ENCODE measurements at regions not wholly inside any gene's neighbourhood (a gene's known extent, or its start where the extent isn't known, plus 50 kb on each side); places are given as distances from the start of the nearest gene placed in this dataset.

DNA sequence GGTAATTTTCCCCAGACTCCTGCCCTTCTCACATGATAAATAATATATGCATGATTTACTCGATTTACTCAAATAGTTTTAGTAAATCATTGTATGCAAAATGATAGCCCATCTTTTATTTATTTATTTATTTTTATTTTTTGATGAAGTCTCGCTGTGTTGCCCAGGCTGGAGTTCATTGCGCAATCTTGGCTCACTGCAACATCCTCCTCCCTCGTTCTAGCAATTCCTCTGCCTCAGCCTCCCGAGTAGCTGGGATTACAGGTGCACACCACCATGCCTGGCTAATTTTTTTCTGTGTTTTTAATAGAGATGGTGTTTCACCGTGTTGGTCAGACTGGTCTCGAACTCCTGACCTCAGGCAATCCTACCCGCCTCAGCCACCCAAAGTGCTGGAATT lies 343.8 kb upstream of the PLSCR5 start:
- DNase-seq (ENCODE audit: insufficient read length, low spot score) = no peak
- FAIRE-seq = no peak

DNA sequence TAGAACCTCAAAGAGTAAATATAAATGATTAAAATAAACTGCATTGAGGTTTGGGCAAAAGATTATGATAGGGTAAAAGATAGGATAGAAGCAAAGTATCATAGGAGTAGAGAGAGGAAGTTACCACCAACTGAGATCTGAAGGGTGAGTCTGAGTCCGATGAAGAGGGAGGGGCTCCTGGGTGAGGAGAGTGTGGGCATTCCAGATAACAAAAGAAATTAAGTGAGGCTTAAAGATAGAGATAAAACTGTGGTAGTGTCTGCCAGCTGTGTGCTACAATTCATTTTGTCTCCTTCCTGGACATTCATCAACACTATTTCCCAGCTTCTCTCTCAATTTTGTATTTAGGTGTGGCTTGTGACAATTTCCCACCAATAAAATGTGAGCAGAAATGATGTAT lies 343.0 kb upstream of the PLSCR5 start:
- FAIRE-seq (no peak), DNase-seq (ENCODE audit: insufficient read length, low spot score) (no peak)

DNA sequence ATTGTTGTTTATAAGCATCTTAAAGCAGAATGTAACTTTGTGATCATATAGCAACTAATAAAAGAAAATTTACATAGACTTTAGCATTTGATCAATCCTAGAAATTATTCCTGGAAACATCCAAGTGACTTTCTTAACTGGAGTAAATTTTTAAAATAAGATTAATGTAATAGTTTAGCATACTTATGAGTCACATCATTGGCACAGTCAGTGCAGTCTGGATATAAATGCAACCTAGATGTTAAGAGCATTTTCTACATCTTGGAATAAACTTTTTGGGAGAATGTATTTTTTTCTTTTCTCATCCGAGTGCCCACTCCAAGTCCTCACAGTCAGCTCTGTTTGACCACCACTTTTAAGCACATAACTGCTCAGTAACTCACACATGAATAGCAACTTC lies 324.6 kb upstream of the PLSCR5 start:
- DNase-seq (ENCODE audit: insufficient read length, low spot score) = no peak
- FAIRE-seq = no peak

DNA sequence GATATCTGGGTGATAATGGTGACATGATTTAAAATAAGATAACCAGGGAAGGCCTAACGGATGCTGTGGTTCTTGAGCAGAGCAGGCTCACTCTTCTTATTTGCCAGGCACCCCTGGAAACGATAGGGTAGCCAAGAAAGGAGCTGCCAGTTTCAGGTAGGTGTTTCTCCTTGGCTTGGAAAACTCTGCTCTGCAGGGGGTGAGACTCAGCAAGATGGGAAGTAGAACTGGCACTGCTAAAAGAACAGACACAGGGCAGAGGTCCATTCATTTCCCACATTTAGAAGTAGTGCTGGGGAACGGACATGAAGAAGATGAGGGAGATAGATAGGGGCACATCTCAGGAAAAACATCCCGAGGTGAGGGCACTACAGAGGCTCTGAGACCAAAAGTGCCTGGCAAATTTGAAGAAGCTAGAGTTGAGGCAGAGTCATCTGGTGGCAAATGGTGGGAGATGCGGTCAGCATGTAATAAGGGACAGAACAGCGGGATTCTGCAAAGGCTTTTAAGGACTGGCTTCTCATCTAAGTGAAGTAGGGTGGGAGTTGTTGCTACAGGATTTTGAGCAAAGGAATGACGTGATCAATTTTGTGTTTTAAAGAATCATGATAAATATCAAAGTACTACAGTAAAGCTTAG lies 323.4 kb upstream of the PLSCR5 start:
- FAIRE-seq = no peak
- no peak for DNase-seq (ENCODE audit: insufficient read length, low spot score)

DNA sequence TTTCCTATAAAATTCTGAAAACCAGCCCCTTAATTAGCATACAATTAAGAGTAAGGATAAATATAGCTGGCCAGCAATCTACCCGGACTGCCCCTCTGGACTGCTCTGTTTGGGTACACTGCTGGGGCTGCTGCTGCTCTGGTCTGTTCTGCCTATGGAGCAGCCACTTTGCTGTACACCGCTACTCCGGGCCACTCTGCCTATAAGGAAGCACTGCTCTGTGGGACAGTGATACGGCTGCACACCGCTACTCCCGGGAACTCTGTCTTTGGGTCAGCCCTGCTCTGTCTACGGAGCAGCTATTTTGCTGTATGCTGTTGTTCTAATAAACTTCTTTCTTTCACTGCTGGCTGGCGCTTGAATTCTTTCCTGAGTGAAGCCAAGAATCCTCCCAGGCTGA lies 316.5 kb upstream of the PLSCR5 start:
- FAIRE-seq = no peak
- DNase-seq (ENCODE audit: insufficient read length, low spot score) = no peak

DNA sequence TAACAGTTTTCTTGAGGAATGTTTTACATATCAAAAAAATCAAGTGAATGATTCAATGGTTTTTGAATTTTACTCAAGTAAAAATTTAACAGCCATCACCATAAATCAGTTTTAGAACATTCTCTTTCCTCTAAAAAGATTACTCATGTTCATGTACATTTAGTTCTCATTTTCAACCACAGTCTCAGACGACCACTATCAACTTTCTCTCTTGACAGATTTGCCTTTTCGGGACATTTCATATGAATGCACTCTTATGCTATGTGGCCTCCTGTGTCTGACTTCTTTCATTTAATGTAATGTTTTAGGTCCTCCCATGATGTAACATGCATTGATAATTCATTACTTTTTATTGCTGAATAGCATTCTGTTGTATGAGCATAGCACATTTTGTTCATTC lies 309.3 kb upstream of the PLSCR5 start:
- FAIRE-seq (no peak), DNase-seq (ENCODE audit: insufficient read length, low spot score) (no peak)

DNA sequence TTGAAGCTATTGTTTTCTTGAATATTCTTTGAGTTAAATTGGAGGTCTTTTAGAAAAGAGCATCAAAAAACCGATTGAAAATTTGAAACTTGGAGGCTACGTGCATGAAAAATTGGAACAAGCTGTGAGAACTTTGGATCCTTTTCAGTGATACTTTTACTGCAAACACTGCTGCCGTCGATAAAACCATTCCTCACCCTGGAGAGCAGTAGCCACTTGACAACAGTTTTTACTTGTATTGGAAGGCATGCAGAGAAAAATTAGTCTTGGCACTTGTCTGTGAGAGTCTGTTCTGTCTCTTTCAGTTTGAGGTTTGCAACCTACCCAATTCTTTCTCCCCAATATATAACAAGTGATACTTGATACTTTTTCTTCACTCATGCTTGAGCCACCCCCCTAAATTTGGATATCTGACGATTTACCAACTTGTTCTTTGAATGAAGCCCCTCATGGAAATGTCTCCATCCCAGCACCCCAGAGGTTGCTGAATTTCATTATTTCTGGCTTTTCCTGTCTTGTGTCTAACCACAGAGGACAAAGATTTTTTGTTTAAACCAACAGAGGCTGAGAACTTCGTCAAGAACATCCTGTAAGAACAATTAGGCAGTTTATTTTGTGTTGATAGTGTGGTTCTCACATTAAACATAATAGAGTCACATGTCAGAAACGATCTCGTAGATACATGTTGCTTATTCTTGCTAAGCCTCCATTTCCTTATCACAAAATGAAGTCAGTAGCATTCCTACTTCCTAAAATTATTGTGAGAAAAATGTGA lies 307.3 kb upstream of the PLSCR5 start:
- no peak for FAIRE-seq
- DNase-seq (ENCODE audit: insufficient read length, low spot score) = no peak

DNA sequence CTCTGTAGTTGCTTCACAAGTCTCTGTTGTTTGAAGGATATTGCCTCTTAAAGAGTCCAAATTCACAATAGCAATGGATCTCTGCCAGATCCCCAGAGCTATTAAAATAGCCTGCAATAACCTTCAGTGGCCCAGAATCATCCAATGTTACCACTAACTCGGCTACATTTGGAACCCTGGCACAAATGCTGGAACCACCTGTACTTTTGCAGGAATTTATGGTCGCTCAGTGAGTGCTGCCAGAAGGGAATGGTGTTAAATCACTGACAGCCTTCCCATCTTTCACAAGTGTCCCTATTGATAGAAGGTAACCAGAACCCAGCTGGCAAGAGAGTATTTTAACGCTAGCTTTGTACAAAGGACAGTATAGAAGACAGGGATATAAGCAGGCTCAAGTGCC lies 298.8 kb upstream of the PLSCR5 start:
- no peak for FAIRE-seq
- DNase-seq (ENCODE audit: insufficient read length, low spot score) = no peak

DNA sequence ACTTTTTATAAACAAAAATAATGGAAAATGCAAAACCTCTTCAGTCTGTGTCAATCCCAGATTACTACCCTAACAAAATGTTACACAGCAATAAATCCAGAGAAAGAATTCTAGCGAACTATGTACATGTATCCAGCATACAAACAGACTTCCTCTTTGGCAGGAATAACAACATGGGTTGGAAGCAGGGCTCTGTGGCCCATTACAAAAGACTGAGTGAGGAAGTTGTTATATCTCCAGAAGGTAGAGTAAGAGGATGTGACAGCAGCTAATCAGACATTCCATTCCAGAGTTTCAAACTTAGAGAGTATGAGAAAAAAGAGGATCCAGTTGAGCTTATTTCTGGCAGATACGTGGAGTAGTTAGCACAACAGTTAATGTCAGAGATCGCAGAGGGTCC lies 294.0 kb upstream of the PLSCR5 start:
- no peak for DNase-seq (ENCODE audit: insufficient read length, low spot score)
- no peak for FAIRE-seq

DNA sequence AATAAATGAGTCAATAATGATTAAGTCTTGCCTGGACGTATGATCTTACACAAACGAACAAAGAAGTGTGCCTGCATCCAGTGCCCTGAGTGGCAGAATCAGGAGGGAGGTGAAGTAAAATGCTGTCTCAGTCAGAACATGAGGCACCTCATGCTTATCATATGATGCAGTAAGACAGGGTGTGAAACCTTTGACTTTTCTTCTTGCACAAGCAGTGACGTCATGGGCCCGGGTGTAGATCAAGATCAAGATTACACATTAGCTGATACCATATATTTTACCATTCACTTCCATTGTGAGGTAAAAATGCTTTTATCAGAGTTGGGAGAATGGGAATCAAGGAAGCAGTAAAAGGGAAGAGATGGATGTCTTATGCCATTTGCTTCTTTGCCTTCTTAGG lies 291.6 kb upstream of the PLSCR5 start:
- no peak for DNase-seq (ENCODE audit: insufficient read length, low spot score)
- FAIRE-seq = no peak

DNA sequence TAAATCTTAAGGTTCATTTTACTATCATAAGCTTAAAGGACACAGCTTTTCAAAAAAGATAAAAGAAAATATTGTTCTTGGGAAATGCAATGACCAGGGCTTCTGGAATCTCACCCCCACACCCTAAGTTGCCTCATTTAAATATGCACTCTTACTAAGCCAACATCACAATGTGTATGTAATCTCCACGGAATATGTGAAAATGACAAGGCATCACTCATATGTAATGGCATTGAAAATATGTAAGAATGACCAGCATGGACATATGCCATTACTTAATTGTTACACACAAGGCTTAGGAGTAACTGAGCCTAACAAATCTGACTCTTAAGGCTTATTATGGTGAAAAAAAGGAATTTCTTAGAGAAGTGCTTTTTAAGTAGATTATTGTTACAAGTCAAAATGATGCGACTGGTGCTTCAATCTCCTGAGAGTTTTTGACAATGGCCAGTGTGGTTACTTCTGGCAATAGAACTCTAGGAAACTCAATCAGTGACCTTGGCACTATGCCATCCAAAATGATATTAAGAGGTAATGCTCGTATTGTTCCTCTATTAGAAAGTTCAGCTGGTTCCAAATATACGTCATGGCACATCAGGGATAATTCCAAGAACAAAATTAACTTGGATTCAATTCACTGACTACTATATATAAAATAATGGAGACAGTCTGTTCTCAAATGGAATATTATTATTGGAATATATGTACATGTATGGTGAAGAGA lies 290.0 kb upstream of the PLSCR5 start:
- FAIRE-seq (no peak), DNase-seq (ENCODE audit: insufficient read length, low spot score) (no peak)

DNA sequence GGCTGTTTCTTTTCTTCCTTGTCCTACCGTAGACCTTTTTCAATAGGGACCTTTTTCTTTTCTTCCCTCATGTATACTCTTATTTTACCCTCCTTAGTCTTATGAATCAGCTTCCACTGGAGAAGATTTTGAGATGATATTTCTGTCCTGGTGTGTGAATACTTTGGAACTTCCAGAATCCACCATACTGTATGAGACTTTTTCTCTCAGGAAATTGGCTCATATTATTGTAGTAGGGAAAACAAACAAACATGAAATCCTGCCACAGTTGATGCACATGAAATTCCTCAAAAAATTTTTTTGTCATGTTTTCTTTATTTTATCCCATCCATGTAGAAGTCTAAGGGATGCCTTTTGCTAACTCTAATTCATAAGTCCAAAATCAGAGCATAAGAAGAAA lies 289.3 kb upstream of the PLSCR5 start:
- FAIRE-seq (no peak), DNase-seq (ENCODE audit: insufficient read length, low spot score) (no peak)

DNA sequence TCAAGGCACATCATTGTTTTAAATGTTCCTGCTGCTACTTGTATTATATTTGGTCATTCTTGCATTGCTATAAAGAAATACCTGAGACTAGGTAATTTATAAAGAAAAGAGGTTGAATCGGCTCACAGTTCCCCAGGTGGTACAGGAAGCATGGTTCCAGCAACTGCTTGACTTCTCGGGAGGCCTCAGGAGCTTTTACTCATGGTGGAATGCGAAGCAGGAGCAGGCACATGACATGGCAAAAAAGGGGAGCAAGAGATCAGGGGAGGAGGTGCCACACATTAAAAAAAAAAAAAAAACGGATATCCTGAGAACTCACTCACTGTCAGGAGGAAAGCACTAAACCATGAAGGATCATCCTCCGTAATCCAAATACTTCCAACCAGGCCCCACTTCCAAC lies 286.9 kb upstream of the PLSCR5 start:
- no peak for DNase-seq (ENCODE audit: insufficient read length, low spot score)
- FAIRE-seq = no peak

DNA sequence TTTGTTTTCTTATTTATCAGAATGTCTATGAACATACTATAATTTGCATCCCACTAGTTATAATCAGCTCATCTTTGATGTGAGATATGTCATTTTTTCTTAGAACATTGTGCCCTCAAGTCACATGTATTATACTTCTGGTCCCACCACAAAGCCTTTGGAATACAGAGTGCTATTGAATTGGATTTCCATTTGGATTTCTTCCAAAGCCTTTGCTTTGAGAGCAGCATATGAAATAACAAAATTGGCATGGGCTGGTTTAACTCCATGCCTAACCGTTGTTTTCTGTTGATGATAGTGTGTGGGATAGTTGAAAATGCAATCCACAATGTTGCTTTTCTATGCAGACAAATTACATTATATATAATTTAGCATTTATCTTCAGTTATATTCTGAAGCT lies 284.5 kb upstream of the PLSCR5 start:
- FAIRE-seq (no peak), DNase-seq (ENCODE audit: insufficient read length, low spot score) (no peak)

DNA sequence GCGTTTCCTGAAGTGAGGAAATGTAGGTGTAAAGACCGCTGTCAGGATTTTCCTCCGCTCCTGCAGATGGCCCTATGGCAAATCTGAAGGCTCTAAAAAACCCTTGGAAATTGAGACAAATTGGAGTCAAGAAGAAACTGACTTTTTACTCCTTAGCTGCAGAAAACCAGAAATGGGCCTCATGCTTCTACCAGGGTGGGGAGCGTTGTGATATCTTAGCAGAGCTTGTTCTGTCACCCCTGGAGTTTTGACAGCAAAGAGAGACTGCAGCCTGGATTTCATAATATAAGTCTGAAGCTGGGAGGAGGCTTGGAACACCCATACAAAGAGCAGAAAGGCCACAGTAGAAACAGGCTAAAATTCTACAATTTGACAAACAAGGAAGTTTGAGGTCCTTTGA lies 283.0 kb upstream of the PLSCR5 start:
- FAIRE-seq (no peak), DNase-seq (ENCODE audit: insufficient read length, low spot score) (no peak)

DNA sequence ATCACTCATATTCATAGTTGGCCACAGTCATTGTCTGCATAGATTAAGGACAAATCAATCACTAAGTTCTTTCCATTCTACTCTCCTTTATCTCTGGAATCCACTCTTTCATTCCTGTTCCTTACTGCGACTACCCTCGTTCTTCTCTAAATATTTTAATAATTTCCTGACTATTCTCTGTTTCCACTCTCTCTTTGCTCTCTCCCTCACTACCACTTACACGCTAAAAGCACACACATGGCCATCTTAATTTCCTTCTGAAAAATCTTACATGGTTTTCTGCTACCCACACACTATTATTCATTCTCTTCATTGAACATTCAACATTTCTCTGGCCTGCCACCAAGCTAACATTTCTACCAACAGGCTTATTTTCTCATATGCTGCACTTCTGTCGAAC lies 279.6 kb upstream of the PLSCR5 start:
- DNase-seq (ENCODE audit: insufficient read length, low spot score) (no peak), FAIRE-seq (no peak)

DNA sequence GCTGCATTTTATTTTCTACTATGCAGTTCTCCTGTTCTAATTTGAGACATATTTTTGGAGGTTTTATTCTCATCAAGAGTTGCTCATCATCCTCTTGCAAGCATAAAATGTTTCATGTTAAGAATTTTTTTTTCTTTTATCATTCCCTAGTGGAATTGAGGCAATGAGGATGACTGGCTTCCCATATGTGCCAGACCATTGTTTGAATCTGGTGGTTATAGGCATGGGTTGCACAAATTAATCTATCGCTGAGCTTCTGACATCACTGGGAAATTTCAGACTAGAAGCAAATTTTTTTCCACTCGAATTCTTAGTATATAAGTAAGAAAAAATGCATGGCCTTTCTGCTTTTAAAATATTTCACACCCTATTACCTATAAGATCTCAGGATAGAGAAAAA lies 279.1 kb upstream of the PLSCR5 start:
- DNase-seq (ENCODE audit: insufficient read length, low spot score) (no peak), FAIRE-seq (no peak)

DNA sequence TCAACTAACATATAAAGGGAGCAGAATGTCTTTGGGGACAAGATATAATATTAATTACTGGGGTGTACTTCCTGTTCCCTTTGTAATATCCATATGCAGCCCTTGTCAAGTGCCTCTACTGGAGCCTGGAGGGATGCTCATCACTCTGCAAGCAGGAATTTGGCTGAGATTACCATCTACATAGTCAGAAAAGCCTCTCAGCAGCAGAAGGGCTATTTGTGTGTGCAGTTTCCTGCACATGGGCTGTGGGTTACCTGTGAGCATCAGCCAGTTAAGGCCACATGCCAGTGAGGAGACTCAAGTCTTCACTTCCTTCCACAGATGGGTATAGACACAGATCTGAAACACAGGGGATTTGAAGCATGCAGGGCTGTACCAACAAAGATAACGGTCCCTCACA lies 278.1 kb upstream of the PLSCR5 start:
- no peak for FAIRE-seq
- no peak for DNase-seq (ENCODE audit: insufficient read length, low spot score)

DNA sequence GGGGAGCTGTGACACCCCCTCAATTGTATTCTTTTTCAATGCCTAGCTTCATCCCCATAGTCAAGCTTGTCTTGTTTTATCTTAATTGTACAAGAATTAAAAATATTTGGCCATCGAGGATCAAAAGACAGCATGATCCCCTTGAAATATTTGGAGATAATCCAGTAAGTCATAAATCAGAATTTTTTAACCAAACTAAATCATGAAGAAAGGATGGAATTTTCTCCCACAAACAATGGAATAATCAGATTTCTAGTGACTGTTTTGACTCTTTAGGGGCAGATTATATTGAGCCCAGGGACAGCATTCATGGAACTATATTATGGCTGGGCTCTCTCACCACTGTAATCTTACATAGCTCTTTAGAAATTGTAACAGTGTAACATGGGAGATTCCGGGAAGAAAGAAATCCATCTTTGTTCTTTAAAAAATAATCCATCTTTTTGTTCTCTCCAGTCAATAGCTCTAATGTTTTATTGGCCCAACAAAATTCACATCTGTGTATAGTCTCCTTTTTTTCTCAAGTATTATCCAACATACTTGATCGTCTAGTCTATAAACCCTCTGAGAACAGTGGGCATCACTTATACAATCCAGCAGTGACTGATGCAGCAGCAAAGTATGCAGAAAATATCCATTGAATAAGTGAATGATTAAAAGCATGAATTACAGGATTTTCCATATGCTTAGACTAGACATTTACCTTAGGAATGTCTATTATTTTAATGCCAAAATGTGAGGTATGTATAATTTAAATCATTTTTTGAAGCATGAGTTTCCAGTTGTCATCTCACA lies 277.0 kb upstream of the PLSCR5 start:
- FAIRE-seq (no peak), DNase-seq (ENCODE audit: insufficient read length, low spot score) (no peak)

DNA sequence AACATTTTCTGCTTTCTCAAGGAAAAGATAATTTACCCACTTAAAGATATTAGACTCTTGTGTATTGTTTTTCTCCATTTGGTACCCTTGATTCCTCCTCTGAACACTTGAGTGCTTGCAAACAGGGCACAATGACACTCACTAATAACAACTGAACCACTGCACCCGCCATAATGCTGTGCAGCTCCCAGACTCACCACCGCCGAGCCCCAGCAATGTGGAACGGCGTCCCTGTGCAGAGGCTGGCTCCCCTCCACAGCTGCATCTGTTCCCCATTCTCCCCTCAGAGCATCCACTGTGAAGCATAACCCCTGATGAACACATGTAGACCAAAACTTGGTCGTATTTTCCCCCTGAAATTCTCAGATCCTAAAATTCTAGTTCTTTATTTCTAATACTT lies 276.2 kb upstream of the PLSCR5 start:
- DNase-seq (ENCODE audit: insufficient read length, low spot score) (no peak), FAIRE-seq (no peak)

DNA sequence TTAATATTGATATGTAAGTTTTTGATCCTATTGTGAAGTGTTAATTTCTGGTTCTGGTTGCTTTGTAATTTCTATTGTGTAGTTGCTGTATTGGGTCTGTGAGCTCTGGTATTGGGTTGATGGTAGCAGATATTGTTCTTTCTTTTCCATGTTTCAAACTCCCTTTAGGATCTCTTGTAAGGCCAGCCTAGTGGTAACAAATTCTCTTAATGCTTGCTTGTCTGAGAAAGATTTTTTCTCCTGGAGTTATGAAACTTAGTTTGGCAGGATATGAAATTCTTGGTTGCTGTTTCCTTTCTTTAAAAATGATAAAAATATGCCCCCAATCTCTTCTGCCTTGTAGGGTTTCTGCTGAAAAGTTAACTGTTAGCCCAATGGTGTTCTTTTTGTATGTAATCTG lies 268.6 kb upstream of the PLSCR5 start:
- no peak for FAIRE-seq
- no peak for DNase-seq (ENCODE audit: insufficient read length, low spot score)
